HepG2 (cell line): ENCODE measurements at regions not wholly inside any gene's neighbourhood (a gene's known extent, or its start where the extent isn't known, plus 50 kb on each side); places are given as distances from the start of the nearest gene placed in this dataset.

Experiments used
- CTCF ChIP-seq: sonication (generic); formaldehyde crosslinking; IDR thresholded peaks from 2 replicates; pipeline ENCODE4 v1.5.0; 2020; ENCODE audit warnings: mild to moderate bottlenecking, missing genetic modification reagents, moderate library complexity
- FOXP4 ChIP-seq: sonication (generic); formaldehyde crosslinking; IDR thresholded peaks from 2 replicates; pipeline ENCODE4 v1.4.0; 2020; ENCODE audit warnings: missing genetic modification reagents
- GLI4 ChIP-seq: sonication (generic); formaldehyde crosslinking; IDR thresholded peaks from 2 replicates; pipeline ENCODE4 v1.5.1; 2020; ENCODE audit warnings: missing genetic modification reagents, mild to moderate bottlenecking, moderate library complexity, borderline replicate concordance
- JUNB ChIP-seq: sonication (generic); formaldehyde crosslinking; IDR thresholded peaks from 2 replicates; pipeline ENCODE4 v1.8.0; 2022; ENCODE audit warnings: missing genetic modification reagents, mild to moderate bottlenecking, borderline replicate concordance
- POLR2A ChIP-seq, 2 experiments: IDR thresholded peaks; 2 replicates each; pipeline ENCODE4 v1.6.1; 2011; ENCODE audit warnings: low read depth in 2 of 2, low read length in 2 of 2, mild to moderate bottlenecking in 1 of 2, moderate library complexity in 1 of 2; ENCODE audit not compliant: insufficient read depth in 1 of 2
- REPIN1 ChIP-seq: sonication (generic); formaldehyde crosslinking; IDR thresholded peaks from 2 replicates; pipeline ENCODE4 v1.8.0; 2022; ENCODE audit warnings: missing genetic modification reagents, low read depth, mild to moderate bottlenecking, borderline replicate concordance
- TRIM22 ChIP-seq: fragments of 450-650 bp; IDR thresholded peaks from 2 replicates; pipeline ENCODE4 v1.6.1; 2017
- ZNF530 ChIP-seq: sonication (generic); formaldehyde crosslinking; IDR thresholded peaks from 2 replicates; pipeline ENCODE4 v1.5.0; 2020; ENCODE audit warnings: low read depth, mild to moderate bottlenecking, missing genetic modification reagents

DNA sequence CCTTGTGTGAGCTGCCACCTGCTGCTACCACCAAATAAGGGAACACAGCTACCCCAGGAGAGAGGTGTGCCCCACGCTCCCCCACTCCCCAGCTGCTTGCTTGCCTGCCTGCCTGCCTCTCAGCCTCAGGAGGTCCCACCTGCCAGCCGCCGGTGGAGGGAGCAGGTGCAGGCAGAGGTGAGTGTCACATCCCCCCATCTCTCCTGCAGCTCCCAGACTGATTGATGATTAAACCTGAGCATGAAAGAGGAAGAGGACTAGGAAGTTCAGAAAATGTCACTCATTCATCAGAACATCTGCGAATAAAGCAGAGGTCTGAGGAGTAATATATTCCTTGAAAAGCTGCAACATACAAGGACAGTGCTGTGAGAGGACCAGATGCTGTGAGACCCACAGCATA is 58.6 kb upstream of the HIVEP3 start:
- TF ChIP-seq CTCF (CRISPR knock-in tag): no peak
- no peak for TF ChIP-seq REPIN1 (CRISPR knock-in tag)
- no peak for TF ChIP-seq POLR2A (IDR thresholded peaks at IDR 0.05; ENCODE audit: insufficient read depth in 1 of 2, low read depth in 2 of 2, low read length in 2 of 2)
- TF ChIP-seq JUNB (CRISPR knock-in tag): no peak
- no peak for TF ChIP-seq FOXP4 (CRISPR knock-in tag)
- no peak for TF ChIP-seq GLI4
- no peak for TF ChIP-seq TRIM22
- TF ChIP-seq ZNF530: no peak
